ENCODE measurements at regions not wholly inside any gene's neighbourhood (a gene's known extent, or its start where the extent isn't known, plus 50 kb on each side); places are given as distances from the start of the nearest gene placed in this dataset.

- TF ChIP-seq CTCF (IDR thresholded peaks at IDR 0.05; ENCODE audit: low read depth, low read length, poor library complexity, severe bottlenecking), result no peak
- no peak for TF ChIP-seq EZH2phosphoT487 (IDR thresholded peaks at IDR 0.05; ENCODE audit: borderline replicate concordance, low read length)
Measured at GRCh38 chr5:93174930-93175329, 406.1 kb downstream of the NR2F1-AS1 start.

Measured in DOHH2 (cell line).